Osteocyte (in vitro differentiated cells): ENCODE measurements at regions not wholly inside any gene's neighbourhood (a gene's known extent, or its start where the extent isn't known, plus 50 kb on each side); places are given as distances from the start of the nearest gene placed in this dataset.

ENCODE experiments used
- DNase-seq: peaks from one replicate; pipeline ENCODE4 v3.0.0; 2021; ENCODE audit warnings: mixed read lengths; ENCODE audit not compliant: unreplicated experiment; ENCODE audit errors: extremely low spot score
- H3K27ac Mint-ChIP-seq: one replicate; pipeline ENCODE4 v1.8.0; 2021; ENCODE audit warnings: mild to moderate bottlenecking, mixed read lengths; ENCODE audit not compliant: unreplicated experiment
- H3K27me3 Mint-ChIP-seq: one replicate; pipeline ENCODE4 v1.8.0; 2021; ENCODE audit warnings: mixed read lengths; ENCODE audit not compliant: unreplicated experiment
- H3K36me3 Mint-ChIP-seq: one replicate; pipeline ENCODE4 v1.8.0; 2021; ENCODE audit warnings: mixed read lengths; ENCODE audit not compliant: unreplicated experiment
- H3K4me1 Mint-ChIP-seq: one replicate; pipeline ENCODE4 v1.8.0; 2021; ENCODE audit warnings: mixed read lengths; ENCODE audit not compliant: unreplicated experiment
- H3K4me3 Mint-ChIP-seq: one replicate; pipeline ENCODE4 v1.8.0; 2021; ENCODE audit warnings: mild to moderate bottlenecking, moderate library complexity, mixed read lengths; ENCODE audit not compliant: unreplicated experiment
- H3K9me3 Mint-ChIP-seq: one replicate; pipeline ENCODE4 v1.8.0; 2021; ENCODE audit warnings: mixed read lengths; ENCODE audit not compliant: unreplicated experiment
- CTCF ChIP-seq: fragments of 200-600 bp; sonication (generic); IDR thresholded peaks from 2 replicates; pipeline ENCODE4 v1.5.0; 2021; ENCODE audit warnings: antibody characterized with exemption, mild to moderate bottlenecking, moderate library complexity

GRCh38 chr1:36673202-36673601 lies 190.5 kb upstream of the CSF3R start:
- no peak for TF ChIP-seq CTCF
- H3K9me3 Mint-ChIP-seq, result no peaks in the 10 kb centered on the region
- H3K4me3 Mint-ChIP-seq, result no peak overlapping the region
- H3K27ac Mint-ChIP-seq, result no peak overlapping the region
- H3K27me3 Mint-ChIP-seq, result peaks cover 7% of the 10 kb centered on the region
- no peak for DNase-seq
- no peaks in the 10 kb centered on the region for H3K4me1 Mint-ChIP-seq
- no peaks in the 10 kb centered on the region for H3K36me3 Mint-ChIP-seq

GRCh38 chr1:36669262-36669661 lies 186.5 kb upstream of the CSF3R start:
- no peaks in the 10 kb centered on the region for H3K9me3 Mint-ChIP-seq
- H3K27me3 Mint-ChIP-seq, result peaks cover 6% of the 10 kb centered on the region
- H3K4me3 Mint-ChIP-seq, result no peak overlapping the region
- H3K4me1 Mint-ChIP-seq, result no peaks in the 10 kb centered on the region
- H3K36me3 Mint-ChIP-seq, result no peaks in the 10 kb centered on the region
- H3K27ac Mint-ChIP-seq, result no peak overlapping the region
- TF ChIP-seq CTCF, result no peak
- no peak for DNase-seq

DNA sequence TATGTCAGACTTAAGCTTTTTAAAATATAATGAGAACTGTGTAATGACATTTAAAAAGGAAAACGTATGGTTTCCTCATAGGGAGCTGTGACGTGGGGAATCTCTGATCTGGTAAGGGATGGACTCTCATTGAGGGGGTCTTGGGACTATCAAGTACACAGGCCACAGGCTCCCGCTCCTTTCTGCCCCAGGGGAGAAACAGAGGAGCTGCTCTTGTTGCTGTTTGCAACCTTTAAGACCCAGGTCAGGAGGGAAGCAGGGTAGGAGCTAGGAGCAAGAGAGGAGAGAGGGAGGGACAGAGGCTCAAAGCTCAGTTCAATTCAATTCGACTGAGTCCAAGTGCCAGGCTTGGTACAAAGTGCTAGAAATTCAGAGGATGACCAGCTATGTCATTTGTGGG lies 185.1 kb upstream of the CSF3R start:
- H3K4me3 Mint-ChIP-seq, result no peak overlapping the region
- TF ChIP-seq CTCF, result no peak
- peaks cover 6% of the 10 kb centered on the region for H3K27me3 Mint-ChIP-seq
- H3K4me1 Mint-ChIP-seq, result no peaks in the 10 kb centered on the region
- no peak for DNase-seq
- H3K9me3 Mint-ChIP-seq, result no peaks in the 10 kb centered on the region
- H3K36me3 Mint-ChIP-seq, result no peaks in the 10 kb centered on the region
- H3K27ac Mint-ChIP-seq, result no peak overlapping the region

- H3K4me3 Mint-ChIP-seq, result no peak overlapping the region
- no peaks in the 10 kb centered on the region for H3K4me1 Mint-ChIP-seq
- H3K9me3 Mint-ChIP-seq, result no peaks in the 10 kb centered on the region
- H3K27ac Mint-ChIP-seq, result no peak overlapping the region
- no peak for TF ChIP-seq CTCF
- peaks cover 6% of the 10 kb centered on the region for H3K27me3 Mint-ChIP-seq
- DNase-seq, result no peak
- no peaks in the 10 kb centered on the region for H3K36me3 Mint-ChIP-seq
Observed at GRCh38 chr1:36667256-36667655, 184.5 kb upstream of the CSF3R start.

- no peak for TF ChIP-seq CTCF
- Mint-ChIP-seq H3K4me1 (no peaks in the 10 kb centered on the region), H3K36me3 (no peaks in the 10 kb centered on the region), H3K9me3 (no peaks in the 10 kb centered on the region), H3K4me3 (no peak overlapping the region), H3K27me3 (peaks cover 6% of the 10 kb centered on the region), H3K27ac (no peak overlapping the region)
- DNase-seq, result no peak
Observed at GRCh38 chr1:36665478-36666080, 182.9 kb upstream of the CSF3R start.
